ENCODE measurements at regions not wholly inside any gene's neighbourhood (a gene's known extent, or its start where the extent isn't known, plus 50 kb on each side); places are given as distances from the start of the nearest gene placed in this dataset.

DNA sequence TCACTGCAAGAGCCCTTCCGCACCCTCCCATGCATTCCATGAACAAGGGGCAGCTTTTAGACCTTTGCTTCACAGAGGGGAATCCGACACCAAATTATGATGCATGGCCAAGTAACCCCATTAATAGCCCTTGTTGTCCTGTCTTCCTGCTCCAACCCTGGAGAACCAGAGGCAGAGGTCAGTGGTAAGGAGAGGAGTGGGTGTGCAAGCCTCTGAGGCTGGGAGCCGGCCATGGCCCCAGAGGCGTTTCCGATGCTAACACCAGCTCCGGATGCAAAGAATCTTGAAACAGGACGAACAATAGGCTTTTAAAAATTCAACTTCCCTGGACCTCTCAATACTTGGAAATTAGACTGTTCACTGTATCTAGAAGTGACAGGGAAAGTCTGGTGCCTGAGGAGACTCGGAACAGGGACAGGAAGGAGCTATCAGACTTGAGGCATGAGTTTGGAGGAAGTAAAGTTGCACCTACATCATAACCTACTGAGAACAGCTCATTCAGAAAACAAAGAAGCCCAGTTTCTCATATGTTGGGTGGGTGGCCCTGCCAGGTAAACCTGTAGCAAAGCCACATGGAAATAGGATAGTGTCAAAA, 101.2 kb upstream of the ERG start:
- TF ChIP-seq EZH2phosphoT487 (IDR thresholded peaks at IDR 0.05; ENCODE audit: low read length) (no peak), CTCF (IDR thresholded peaks at IDR 0.05; ENCODE audit: low read length) (no peak)

All from MM.1S (cell line).